ENCODE measurements at regions not wholly inside any gene's neighbourhood (a gene's known extent, or its start where the extent isn't known, plus 50 kb on each side); places are given as distances from the start of the nearest gene placed in this dataset.
"Not testable (repeated sequence)": the region's sequence is repeated elsewhere in the genome, so short reads cannot be mapped to it uniquely, and the experiment has no call there.

DNA sequence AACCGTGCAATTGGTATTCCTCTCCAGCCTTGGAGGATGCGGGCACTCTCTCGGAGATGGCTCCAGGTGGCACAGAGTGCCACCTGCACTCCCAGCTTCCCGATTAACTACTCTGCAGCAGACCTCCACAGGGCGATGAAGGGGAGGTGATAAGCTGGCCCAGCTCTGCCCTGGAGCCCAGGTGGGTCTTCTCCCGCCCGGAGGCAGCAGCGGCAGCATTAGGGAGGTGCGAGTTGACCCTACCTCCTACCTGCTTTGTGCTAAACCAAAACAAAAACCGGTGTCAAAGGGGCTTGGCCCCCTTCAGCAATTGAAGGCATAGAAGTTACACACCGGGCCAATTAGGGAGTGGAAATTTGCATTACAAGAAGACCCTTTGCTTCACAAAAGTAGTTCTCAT lies 137.4 kb upstream of the MAMLD1 start:
- no peak for DNase-seq (ENCODE audit: low read depth, low spot score)
- no peak overlapping the region for H3K4me3 ChIP-seq (ENCODE audit: low read length)

DNA sequence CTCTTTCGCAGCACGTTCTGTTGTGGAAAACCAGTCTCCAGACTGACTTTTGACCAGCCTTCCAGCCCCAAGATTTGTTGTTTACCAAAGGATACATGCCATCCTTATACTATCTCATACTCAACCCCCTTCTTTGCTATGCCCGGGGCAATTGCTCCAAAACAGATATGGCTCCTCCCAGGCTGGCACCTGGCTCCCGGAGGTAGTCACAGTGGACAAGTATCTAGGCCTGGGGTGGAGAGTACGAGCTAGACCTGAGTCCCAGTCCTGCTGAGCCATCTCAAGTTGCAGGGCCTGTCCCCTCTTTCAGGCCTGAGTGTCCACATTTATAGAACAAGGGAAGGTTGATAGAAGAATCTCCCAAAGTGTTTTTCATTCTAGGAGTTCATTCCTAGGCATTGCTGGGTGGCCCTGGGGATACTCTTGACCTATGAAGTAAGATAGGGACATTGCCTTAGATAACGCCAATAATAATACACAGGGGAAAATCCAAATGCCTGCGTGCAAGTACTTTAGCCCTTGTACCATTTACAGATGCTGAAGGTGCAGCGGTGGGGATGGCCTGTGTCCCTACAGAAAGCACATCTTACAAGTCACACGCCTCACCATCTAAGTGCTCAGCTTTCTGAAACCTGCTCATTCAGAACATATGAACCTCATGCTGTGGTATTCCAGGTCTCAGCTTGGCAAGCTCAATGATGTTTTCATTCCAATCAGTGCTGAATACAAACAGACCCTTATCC lies 136.7 kb upstream of the MAMLD1 start:
- DNase-seq (ENCODE audit: low read depth, low spot score): no peak
- no peak overlapping the region for H3K4me3 ChIP-seq (ENCODE audit: low read length)

DNA sequence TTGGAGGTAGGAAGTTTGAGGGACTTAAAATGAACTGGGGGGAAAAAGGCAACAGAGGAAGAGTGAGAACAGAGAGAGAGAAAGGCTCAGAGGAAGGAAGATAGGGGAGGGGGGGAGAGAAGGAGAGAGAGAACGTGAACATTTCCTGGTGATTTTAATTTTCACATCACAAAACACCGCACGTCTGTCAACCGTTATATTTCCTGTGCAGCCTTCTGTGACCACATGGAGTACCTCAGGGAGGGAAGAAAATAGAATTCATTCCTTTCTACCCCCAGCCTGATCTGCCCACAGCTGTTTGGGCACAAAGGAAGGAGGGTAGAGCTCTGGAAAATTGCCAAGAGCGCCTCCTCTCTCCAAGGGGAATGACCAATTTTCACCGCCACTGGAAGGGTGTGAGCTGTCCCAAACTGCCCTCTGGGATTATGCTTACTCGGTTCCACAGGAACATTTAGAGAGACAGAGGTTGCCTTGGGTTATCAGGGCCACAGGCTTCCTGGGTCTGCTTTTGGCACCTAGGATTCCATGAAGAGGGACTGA lies 135.7 kb upstream of the MAMLD1 start:
- no peak overlapping the region for H3K4me3 ChIP-seq (ENCODE audit: low read length)
- DNase-seq (ENCODE audit: low read depth, low spot score): peak; percentile 59

DNA sequence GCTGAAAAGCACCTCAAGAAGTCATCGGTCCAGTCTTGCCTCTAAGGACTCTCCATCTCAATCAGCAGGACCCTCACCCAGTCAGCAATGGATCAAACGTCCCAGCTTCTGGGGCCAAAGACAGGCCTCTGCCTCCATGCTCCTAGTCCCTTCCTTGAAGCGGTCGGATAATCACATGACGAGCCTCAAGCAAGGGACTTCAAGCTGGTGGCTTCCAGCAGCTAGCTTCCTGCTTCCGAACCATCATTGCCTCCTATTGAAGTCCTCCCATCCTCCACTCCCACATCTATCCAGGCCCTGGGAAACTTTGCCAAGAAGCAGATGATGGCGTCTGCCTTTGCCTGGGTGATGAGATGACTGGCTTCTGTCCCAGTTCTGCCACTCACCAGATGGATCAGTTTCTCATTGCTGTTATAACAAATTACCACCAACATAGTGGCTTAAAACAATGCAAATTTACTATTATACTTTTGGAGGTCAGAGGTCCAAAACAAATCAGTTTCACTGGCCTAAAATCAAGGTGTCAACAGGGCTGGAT lies 135.2 kb upstream of the MAMLD1 start:
- DNase-seq (ENCODE audit: low read depth, low spot score): no peak
- no peak overlapping the region for H3K4me3 ChIP-seq (ENCODE audit: low read length)

DNA sequence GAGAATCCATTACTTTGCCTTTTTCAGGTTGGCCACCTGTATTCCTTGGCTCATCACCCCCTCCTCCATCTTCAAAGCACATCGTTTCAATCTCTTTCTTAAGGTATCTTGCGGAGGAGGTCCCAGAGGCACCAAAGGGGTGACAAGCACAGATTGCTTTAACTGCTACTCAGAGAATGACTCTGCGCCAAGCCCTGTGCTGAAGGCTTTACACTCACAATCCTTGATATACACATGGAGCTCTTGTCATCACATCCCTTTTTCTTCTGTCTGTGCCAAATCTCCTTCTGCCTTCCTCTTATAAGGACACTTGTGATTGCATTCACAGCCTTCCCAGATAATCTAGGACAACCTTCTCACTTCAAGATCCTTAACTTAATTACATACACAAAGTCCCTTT lies 134.7 kb upstream of the MAMLD1 start:
- H3K4me3 ChIP-seq (ENCODE audit: low read length): no peak overlapping the region
- no peak for DNase-seq (ENCODE audit: low read depth, low spot score)

DNA sequence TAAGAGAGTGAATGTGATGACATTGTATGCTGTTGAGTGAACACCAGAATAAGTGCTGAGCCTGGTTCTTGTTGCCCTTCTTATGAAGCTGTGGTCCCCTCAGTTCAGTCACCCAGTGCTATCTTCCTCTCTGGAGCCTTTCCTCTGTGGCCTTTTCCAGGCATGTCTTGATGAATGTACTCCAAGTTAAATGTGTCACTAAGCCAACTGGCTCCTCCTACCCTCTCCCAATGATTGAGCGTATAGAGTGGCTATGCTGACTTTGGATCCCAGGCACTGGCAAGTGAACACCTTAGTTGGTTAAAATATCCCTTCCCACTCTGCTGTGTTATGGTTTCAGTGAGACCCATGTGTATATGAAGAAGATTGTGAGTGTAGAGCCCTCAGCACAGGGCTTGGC lies 134.1 kb upstream of the MAMLD1 start:
- no peak for DNase-seq (ENCODE audit: low read depth, low spot score)
- no peak overlapping the region for H3K4me3 ChIP-seq (ENCODE audit: low read length)

DNA sequence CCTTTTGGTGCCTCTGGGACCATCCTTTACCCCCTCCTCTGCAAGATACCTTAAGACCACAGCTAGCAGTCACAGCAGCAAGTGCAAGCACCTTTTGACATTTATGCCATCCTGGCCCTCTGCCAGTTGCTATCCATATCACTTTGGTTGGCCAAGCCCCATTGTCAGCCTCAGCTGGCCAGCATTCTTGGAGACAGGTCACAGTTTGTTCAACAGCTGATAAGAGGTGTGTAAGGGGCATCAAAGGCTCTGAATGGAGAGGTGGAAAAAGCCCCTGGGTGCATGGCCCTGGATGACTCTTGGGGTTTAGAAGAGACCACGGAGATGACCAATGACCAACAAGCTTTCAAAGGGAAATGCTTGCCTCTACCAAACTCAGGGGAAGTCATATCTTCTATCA lies 133.6 kb upstream of the MAMLD1 start:
- H3K4me3 ChIP-seq (ENCODE audit: low read length): no peak overlapping the region
- no peak for DNase-seq (ENCODE audit: low read depth, low spot score)

DNA sequence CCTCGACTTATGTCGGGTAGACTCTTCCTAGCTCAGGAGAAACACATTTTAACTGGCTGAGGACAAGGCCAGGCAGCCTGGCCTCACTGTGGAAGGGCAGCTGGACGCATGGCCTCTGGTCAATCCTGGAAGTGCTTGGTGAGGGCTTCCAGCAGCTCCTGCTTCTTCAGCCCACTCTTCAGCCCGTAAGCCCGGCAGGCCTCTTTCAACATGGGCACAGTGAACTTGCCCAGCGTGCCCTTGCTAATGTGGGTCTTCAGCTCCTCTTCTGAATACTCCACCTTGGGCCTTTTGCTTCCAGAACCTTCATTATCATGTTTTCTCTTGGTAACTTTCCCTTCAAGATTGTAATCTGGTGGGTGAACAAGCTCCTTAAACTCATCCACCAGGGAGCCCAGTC lies 132.2 kb upstream of the MAMLD1 start:
- H3K4me3 ChIP-seq (ENCODE audit: low read length); DNase-seq (ENCODE audit: low read depth, low spot score): not testable (repeated sequence)

DNA sequence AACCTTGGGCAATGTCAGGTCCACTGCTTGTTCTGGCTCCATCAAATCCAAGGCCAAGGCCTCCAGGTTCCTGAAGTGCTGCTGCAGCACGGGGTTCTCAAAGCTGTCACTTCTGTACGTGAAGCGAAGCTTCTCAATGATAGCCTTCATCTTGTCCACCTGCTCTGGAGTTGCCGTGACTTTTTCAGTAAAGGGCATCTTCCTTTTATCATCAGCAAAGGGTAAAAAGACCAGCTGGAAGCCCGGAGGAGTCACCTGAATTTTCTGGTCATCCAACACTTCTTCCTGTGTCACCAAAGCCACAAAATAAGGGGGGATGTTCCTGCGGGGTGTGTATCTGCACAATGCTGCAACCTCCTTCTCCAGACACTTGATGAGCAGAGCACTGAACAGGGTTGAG lies 131.7 kb upstream of the MAMLD1 start:
- not testable (repeated sequence) for DNase-seq (ENCODE audit: low read depth, low spot score); H3K4me3 ChIP-seq (ENCODE audit: low read length)

DNA sequence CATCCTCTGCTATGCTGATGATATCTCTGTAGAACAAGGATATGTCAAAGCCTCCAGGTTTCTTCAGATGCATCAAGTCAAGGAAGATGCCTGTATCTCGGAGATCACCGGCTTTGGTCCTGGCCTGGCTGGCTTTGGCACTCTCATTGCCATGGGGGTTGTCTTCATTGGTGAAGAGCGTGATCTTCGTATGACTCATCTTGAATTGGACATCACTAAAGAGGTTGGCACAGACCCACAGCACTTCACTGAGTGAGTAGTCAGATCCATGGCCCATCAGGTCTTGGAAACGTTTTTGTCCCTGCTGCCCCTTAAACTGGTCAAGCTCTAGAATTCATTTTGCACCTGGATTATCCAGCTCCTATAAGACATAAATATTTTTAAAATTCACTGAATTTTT lies 130.9 kb upstream of the MAMLD1 start:
- H3K4me3 ChIP-seq (ENCODE audit: low read length); DNase-seq (ENCODE audit: low read depth, low spot score): not testable (repeated sequence)

DNA sequence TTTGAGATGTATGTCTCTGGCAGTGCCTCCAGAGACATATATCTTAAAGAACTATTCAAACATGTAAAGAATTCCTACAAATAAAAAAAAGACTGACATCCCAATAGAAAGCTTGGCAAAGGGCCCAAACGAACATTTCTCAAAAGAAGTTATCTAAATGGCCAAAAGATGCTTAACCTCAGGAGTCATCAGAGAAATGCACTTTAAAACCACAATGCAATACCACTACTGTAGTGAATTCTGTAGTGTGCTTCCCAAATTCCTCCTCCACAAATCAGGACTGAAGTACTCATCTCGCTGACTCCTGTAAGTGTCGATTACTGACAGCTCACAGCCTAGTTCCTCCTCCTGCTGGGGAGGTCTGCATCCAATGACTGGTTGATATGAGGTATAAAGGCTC lies 129.0 kb upstream of the MAMLD1 start:
- no peak overlapping the region for H3K4me3 ChIP-seq (ENCODE audit: low read length)
- no peak for DNase-seq (ENCODE audit: low read depth, low spot score)

DNA sequence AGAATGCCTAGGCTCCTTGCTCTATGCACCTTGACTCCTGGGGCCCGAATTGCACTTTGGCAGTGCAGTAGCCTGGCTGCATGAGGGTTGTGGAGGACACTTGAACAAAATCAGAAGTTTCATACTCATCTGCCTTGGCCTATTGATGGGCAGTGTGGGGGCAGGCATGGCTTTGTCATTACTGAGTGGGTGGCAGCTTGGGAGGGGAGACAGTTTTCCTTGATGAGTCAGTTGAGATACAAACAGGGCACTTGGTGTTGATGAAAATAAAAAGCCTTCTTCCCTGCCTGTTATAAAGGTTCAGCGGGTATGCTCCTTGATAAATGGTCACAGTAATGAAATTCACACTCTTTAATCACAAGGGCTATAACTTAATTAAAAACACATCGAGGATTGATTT lies 126.8 kb upstream of the MAMLD1 start:
- no peak overlapping the region for H3K4me3 ChIP-seq (ENCODE audit: low read length)
- DNase-seq (ENCODE audit: low read depth, low spot score): no peak

DNA sequence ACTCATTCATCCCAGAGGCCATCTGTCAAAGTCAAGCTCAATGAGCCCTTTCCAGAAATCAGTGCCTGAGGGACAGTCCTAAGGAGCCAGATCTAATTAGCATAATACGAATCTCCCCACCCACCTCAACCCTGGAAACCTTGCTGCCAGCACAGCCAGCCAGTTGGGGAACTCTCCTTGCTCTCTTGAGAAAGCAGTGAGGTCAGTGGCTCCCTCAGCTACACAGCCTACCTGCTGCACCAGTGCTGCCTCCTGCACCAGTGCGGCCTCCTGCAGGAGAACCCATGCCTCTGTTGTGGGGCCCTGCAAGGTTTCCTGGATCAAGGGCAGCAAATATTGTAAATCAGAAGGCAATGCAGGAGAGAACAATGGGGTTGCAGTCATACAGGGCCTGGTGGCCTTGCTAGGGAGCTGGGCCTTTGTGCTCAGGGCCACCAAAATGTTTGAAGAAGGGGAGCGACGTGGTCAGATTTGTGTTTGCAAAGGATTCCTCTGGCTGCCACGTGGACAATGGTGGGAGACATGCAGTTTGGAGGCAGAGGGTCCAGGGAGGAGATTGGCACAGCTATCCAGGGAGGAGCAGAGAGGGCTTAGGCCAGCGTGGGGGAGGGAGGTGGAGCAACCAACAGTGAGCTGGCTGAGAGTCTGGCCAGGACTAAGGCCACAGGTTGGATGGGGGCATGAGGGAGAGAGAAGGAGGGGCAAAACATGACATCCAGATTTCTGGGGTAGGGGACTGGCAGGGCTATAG lies 124.3 kb upstream of the MAMLD1 start:
- no peak overlapping the region for H3K4me3 ChIP-seq (ENCODE audit: low read length)
- DNase-seq (ENCODE audit: low read depth, low spot score): no peak

DNA sequence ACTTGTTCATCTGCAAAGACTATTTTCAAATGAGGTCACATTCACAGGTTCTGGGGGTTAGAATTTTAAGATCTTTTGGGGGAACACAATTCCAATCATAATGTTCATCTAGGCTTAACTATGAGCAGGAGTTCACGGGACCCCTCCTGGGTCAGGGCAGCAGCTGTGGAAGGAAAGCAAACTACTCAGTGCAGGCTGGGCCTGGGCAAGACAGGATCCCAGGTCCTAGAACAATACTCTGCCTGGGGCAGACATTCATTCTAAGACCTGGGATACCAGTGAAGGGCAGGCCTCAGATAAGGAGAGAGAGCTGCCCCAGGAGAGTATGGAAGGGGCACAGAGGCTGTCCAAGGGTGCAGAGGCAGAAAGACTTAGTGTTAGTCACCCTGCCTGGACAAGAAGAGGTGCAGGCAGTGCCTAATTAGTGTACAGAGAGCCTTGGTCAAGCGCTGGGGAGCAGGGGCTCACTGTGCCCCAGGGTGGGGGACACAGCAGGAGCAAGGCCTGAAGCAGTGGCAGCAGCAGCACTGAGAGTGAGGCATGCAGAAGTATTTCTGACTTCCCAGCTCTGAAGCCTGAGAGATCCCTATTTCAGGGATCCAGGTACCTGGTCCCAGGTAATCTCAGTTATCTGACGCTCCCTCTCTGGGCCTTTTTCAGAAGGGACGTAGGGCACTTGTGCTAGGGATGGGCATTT lies 123.0 kb upstream of the MAMLD1 start:
- no peak overlapping the region for H3K4me3 ChIP-seq (ENCODE audit: low read length)
- no peak for DNase-seq (ENCODE audit: low read depth, low spot score)

DNA sequence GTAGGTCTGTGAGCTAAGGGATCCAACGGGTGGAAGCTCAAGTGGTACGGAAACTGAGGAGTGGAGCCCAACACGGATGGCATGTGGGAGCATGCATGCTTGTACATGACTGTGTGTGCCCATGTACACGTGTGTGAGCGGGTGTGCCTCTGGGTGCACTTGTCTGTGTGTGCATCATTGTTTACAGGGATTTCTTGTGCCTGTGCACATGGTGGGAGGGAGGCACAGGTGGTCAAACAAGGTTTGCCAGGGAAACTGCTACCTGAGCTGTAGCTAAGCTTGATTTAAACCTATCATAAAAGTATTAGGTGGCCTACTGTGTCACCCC lies 122.5 kb upstream of the MAMLD1 start:
- no peak overlapping the region for H3K4me3 ChIP-seq (ENCODE audit: low read length)

DNA sequence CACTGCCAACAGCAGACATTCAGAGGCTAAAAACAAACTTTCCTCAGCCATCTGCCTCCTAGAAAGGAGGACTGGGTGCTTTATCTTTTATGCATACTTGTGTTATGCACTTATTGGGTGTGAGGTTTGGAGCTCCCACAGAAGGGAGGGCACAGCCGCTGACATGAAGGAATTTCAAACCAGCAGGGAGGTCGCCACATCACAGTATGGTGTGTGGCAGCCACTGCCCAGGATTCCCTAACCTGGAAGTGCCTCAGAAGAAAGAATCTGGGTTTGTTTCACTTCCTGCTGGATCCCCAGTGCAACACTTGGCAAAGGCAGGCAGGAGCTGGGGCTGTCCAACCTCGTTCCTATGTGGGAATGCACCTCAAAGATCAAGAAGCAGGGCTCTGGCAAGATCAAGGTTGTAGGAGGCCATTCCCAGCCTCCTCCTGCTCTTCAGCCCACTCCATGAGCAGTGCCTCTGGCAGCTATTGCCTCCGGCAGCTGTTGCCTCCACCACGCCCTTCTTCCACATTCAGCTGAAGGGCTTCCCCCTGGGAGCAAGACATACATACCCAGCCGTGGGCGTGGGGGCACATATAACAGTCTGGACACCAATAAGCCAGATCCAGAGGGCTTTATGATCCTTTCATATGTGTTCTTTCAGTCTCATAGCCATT lies 109.0 kb upstream of the MAMLD1 start:
- no peak for DNase-seq (ENCODE audit: low read depth, low spot score)
- no peak overlapping the region for H3K4me3 ChIP-seq (ENCODE audit: low read length)

More for the DNA sequence above, 122.5 kb upstream of the MAMLD1 start:
- DNase-seq (ENCODE audit: low read depth, low spot score): no peak

DNA sequence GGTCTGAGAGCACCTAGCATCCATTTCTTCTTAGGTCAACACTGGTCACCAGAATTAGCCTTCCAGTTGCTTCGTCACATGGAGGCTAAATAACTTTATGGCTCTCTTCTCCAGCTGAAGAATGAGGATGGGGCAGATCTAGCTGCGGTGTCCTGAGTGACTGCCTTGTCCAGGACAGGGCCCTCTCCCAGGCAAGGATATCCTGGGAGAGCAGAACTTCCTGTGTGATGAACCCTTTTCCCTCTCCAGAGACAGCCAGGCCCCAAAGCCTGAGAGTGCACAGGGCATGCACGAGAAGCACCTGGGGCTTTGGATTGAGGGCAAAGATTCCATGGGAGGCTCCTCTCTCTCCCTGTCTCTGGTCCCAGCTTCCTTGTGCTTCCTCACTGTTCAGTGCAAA lies 108.2 kb upstream of the MAMLD1 start:
- DNase-seq (ENCODE audit: low read depth, low spot score): no peak
- no peak overlapping the region for H3K4me3 ChIP-seq (ENCODE audit: low read length)

DNA sequence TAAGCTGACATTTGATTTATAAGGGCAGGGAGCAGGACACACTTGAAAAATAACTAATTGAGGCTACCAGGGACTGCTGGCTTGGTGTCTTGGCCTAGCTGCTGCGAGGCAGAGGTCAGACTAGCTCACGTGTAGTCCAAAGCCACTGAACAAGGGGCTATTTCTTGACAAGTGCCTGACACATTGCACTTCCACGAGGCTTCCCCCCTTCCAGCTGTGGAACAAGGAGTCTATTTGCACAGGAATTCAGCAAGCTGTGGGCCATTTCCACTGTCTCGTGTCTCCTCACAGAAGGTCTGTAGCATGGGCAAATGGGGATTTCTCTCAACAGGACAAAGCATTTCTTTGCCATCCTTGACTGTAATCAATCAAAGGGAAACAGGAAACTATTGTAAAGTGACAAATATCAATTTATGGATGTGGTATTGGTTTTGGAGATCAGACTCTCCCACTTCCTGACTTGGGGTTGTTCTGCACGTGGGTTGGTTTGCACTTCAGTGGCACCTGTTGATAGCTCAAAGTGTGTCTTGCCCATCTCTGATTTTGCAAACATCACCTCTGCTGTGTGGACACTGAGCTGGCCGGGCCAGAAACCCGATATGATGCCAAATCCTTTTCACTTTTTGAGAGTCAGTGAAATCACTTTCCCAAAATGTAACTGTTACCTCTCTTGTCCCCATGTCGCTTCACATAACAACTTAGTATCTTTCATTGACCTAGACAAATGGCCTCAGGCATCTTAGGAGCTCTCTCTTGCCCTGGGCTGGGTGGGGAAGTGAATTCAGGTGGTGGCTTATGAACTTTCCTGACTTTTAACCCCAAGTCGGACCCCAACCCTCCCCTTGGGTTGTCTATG lies 107.4 kb upstream of the MAMLD1 start:
- no peak for DNase-seq (ENCODE audit: low read depth, low spot score)
- H3K4me3 ChIP-seq (ENCODE audit: low read length): no peak overlapping the region

DNA sequence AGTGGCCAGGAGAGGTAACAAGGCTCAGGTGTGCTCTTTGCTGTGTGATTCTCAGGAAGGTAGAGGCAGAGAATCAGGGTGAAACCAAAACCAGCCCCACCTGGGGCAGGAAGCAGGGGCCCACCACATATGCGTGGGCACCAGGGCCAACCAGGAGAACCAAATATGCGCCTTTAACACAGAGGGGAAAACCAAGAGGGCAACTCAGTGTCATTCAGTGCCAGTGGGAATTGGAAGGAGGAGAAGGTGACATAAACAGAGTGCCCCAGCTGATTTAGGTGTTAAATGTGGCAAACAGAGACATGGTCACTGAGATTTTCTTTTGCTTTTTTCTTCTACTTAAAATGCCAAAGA lies 106.8 kb upstream of the MAMLD1 start:
- no peak overlapping the region for H3K4me3 ChIP-seq (ENCODE audit: low read length)
- no peak for DNase-seq (ENCODE audit: low read depth, low spot score)
